SH-SY5Y (cell line): ENCODE measurements at regions not wholly inside any gene's neighbourhood (a gene's known extent, or its start where the extent isn't known, plus 50 kb on each side); places are given as distances from the start of the nearest gene placed in this dataset.

Source experiments
- GATA2 ChIP-seq: IDR thresholded peaks from 2 replicates; pipeline ENCODE4 v1.6.1; 2011; ENCODE audit warnings: mild to moderate bottlenecking, low read depth, low read length
- GATA3 ChIP-seq: IDR thresholded peaks from 2 replicates; pipeline ENCODE4 v1.6.1; 2011; ENCODE audit warnings: low read depth, mild to moderate bottlenecking, low read length, moderate library complexity

- TF ChIP-seq GATA3: no peak
- no peak for TF ChIP-seq GATA2
Observed at GRCh38 chr20:7770578-7770977, 169.7 kb downstream of the HAO1 start.

- TF ChIP-seq GATA2: no peak
- no peak for TF ChIP-seq GATA3
Observed at GRCh38 chr20:7772371-7772770, 167.9 kb downstream of the HAO1 start.

- no peak for TF ChIP-seq GATA3
- no peak for TF ChIP-seq GATA2
Observed at GRCh38 chr20:7773511-7773910, 166.7 kb downstream of the HAO1 start.

- no peak for TF ChIP-seq GATA3
- TF ChIP-seq GATA2: no peak
Observed at GRCh38 chr20:7775072-7775471, 165.2 kb downstream of the HAO1 start.

GRCh38 chr20:7776148-7776547 is 164.1 kb downstream of the HAO1 start:
- TF ChIP-seq GATA2: no peak
- no peak for TF ChIP-seq GATA3

GRCh38 chr20:7790189-7790588 is 150.1 kb downstream of the HAO1 start:
- no peak for TF ChIP-seq GATA3
- no peak for TF ChIP-seq GATA2

- no peak for TF ChIP-seq GATA2
- no peak for TF ChIP-seq GATA3
Observed at GRCh38 chr20:7792150-7792869, 147.9 kb downstream of the HAO1 start.

GRCh38 chr20:7798176-7798575 is 142.1 kb downstream of the HAO1 start:
- TF ChIP-seq GATA3 (no peak), GATA2 (no peak)

GRCh38 chr20:7799862-7800261 is 140.4 kb downstream of the HAO1 start:
- TF ChIP-seq GATA2: no peak
- TF ChIP-seq GATA3: no peak

- TF ChIP-seq GATA2 (no peak), GATA3 (no peak)
Observed at GRCh38 chr20:7806831-7807230, 133.4 kb downstream of the HAO1 start.

GRCh38 chr20:7817286-7817685 is 123.0 kb downstream of the HAO1 start:
- TF ChIP-seq GATA3: no peak
- no peak for TF ChIP-seq GATA2

- no peak for TF ChIP-seq GATA3
- TF ChIP-seq GATA2: no peak
Observed at GRCh38 chr20:7818477-7818876, 121.8 kb downstream of the HAO1 start.

GRCh38 chr20:7820897-7821296 is 119.4 kb downstream of the HAO1 start:
- TF ChIP-seq GATA3 (no peak), GATA2 (no peak)

- TF ChIP-seq GATA2 (no peak), GATA3 (no peak)
Observed at GRCh38 chr20:7822772-7823171, 117.5 kb downstream of the HAO1 start.

- no peak for TF ChIP-seq GATA3
- no peak for TF ChIP-seq GATA2
Observed at GRCh38 chr20:7828437-7828836, 111.8 kb downstream of the HAO1 start.

GRCh38 chr20:7829031-7829430 is 111.2 kb downstream of the HAO1 start:
- TF ChIP-seq GATA2 (no peak), GATA3 (no peak)

- TF ChIP-seq GATA3 (no peak), GATA2 (no peak)
Observed at GRCh38 chr20:7829776-7830175, 110.5 kb downstream of the HAO1 start.
